ENCODE measurements at regions not wholly inside any gene's neighbourhood (a gene's known extent, or its start where the extent isn't known, plus 50 kb on each side); places are given as distances from the start of the nearest gene placed in this dataset.
"Not testable (repeated sequence)": the region's sequence is repeated elsewhere in the genome, so short reads cannot be mapped to it uniquely, and the experiment has no call there.

GRCh38 chr5:50564079-50564478 is 102.4 kb upstream of the PARP8 start:
- Mint-ChIP-seq H3K36me3 (peaks cover 0 to 8% (median 0%) of the 10 kb centered on the region in 3 donors), H3K27ac (peak overlapping the region in 7 of 10 donors; percentile 15 to 85 (median 73)), H3K9me3 (peaks cover 2 to 18% (median 12%) of the 10 kb centered on the region in 9 donors), H3K4me1 (peaks cover 10 to 44% (median 32%) of the 10 kb centered on the region in 4 donors), H3K27me3 (no peaks in the 10 kb centered on the region), H3K4me3 (peak overlapping the region in 7 of 10 donors; percentile 12 to 60 (median 34))
- DNase-seq (peak in 5 of 10 donors; percentile 1 to 38 (median 20)), ATAC-seq (peak; percentile 88 to 91)
- POLR2A ChIA-PET: no interaction called here

- H3K36me3 Mint-ChIP-seq: peaks cover 0 to 8% (median 0%) of the 10 kb centered on the region in 3 donors
Measured at GRCh38 chr5:50564558-50564957, 101.9 kb upstream of the PARP8 start.

GRCh38 chr5:50574121-50574520 is 92.3 kb upstream of the PARP8 start:
- Mint-ChIP-seq H3K27ac (peak overlapping the region in 7 of 10 donors; percentile 4 to 67 (median 43)), H3K27me3 (no peaks in the 10 kb centered on the region), H3K4me1 (peaks cover 3 to 31% (median 22%) of the 10 kb centered on the region in 4 donors), H3K9me3 (peaks cover 0 to 7% (median 0%) of the 10 kb centered on the region in 9 donors), H3K4me3 (peak overlapping the region; percentile 10 to 68 (median 47)), H3K36me3 (peaks cover 0 to 4% (median 0%) of the 10 kb centered on the region in 3 donors)
- POLR2A ChIA-PET: interaction anchor here (1.0 kb wide), 2 partner anchors 14 to 94 kb away, joined by 4 to 5 read pairs; no protein-coding TSS in a partner anchor
- DNase-seq (no peak), ATAC-seq (no peak)

More at GRCh38 chr5:50564558-50564957, 101.9 kb upstream of the PARP8 start:
- ATAC-seq (no peak), DNase-seq (no peak)
- Mint-ChIP-seq H3K4me1 (peaks cover 8 to 44% (median 29%) of the 10 kb centered on the region in 4 donors), H3K27ac (peak overlapping the region in 4 of 10 donors; percentile 45 to 85 (median 77)), H3K9me3 (peaks cover 2 to 18% (median 12%) of the 10 kb centered on the region in 9 donors), H3K27me3 (no peaks in the 10 kb centered on the region), H3K4me3 (peak overlapping the region in 3 of 10 donors; percentile 24 to 49 (median 48))
- POLR2A ChIA-PET: no interaction called here

GRCh38 chr5:50575740-50576139 is 90.7 kb upstream of the PARP8 start:
- H3K36me3 Mint-ChIP-seq: peaks cover 0 to 4% (median 0%) of the 10 kb centered on the region in 3 donors
- POLR2A ChIA-PET: no interaction called here
- DNase-seq: no peak
- peak overlapping the region in 6 of 10 donors; percentile 1 to 41 (median 21) for H3K4me3 Mint-ChIP-seq
- peak overlapping the region in 3 of 10 donors; percentile 4 to 49 (median 13) for H3K27ac Mint-ChIP-seq
- ATAC-seq: no peak
- peaks cover 0 to 5% (median 0%) of the 10 kb centered on the region in 9 donors for H3K9me3 Mint-ChIP-seq
- peaks cover 4 to 31% (median 22%) of the 10 kb centered on the region in 4 donors for H3K4me1 Mint-ChIP-seq
- no peaks in the 10 kb centered on the region for H3K27me3 Mint-ChIP-seq

- Mint-ChIP-seq H3K4me1 (peaks cover 4 to 31% (median 22%) of the 10 kb centered on the region in 4 donors), H3K27ac (peak overlapping the region in 5 of 10 donors; percentile 1 to 49 (median 13)), H3K9me3 (peaks cover 0 to 5% (median 0%) of the 10 kb centered on the region in 9 donors), H3K27me3 (no peaks in the 10 kb centered on the region), H3K36me3 (peaks cover 0 to 4% (median under 1%) of the 10 kb centered on the region in 3 donors), H3K4me3 (peak overlapping the region in 1 of 10 donors; percentile 10)
- DNase-seq (no peak), ATAC-seq (no peak)
- POLR2A ChIA-PET: interaction anchor here (0.9 kb wide), 1 partner anchor 90 kb away, joined by 3 read pairs; the partner anchor contains the start of gene PARP8
Measured at GRCh38 chr5:50576265-50576664, 90.2 kb upstream of the PARP8 start.

- H3K27me3 Mint-ChIP-seq: no peaks in the 10 kb centered on the region
- DNase-seq (no peak), ATAC-seq (no peak)
- peaks cover 0 to 5% (median 0%) of the 10 kb centered on the region in 9 donors for H3K9me3 Mint-ChIP-seq
- H3K27ac Mint-ChIP-seq: peak overlapping the region in 5 of 10 donors; percentile 13 to 76 (median 46)
- POLR2A ChIA-PET: interaction anchor here (0.9 kb wide), 1 partner anchor 89 kb away, joined by 3 read pairs; the partner anchor contains the start of gene PARP8
- H3K4me3 Mint-ChIP-seq: no peak overlapping the region
- peaks cover 0 to 4% (median 3%) of the 10 kb centered on the region in 3 donors for H3K36me3 Mint-ChIP-seq
- peaks cover 4 to 30% (median 24%) of the 10 kb centered on the region in 4 donors for H3K4me1 Mint-ChIP-seq
Measured at GRCh38 chr5:50576686-50577256, 89.7 kb upstream of the PARP8 start.

GRCh38 chr5:50580506-50580905 is 85.9 kb upstream of the PARP8 start:
- ATAC-seq (no peak), DNase-seq (no peak)
- H3K36me3 Mint-ChIP-seq: peaks cover 0 to 4% (median 3%) of the 10 kb centered on the region in 3 donors
- POLR2A ChIA-PET: no interaction called here
- no peak overlapping the region for H3K27ac Mint-ChIP-seq
- peaks cover 4 to 30% (median 22%) of the 10 kb centered on the region in 4 donors for H3K4me1 Mint-ChIP-seq
- H3K9me3 Mint-ChIP-seq: peaks cover 0 to 5% (median 0%) of the 10 kb centered on the region in 9 donors
- H3K27me3 Mint-ChIP-seq: no peaks in the 10 kb centered on the region
- no peak overlapping the region for H3K4me3 Mint-ChIP-seq

- ATAC-seq, H3K27me3 Mint-ChIP-seq, POLR2A ChIA-PET, H3K27ac Mint-ChIP-seq, H3K36me3 Mint-ChIP-seq, H3K9me3 Mint-ChIP-seq, H3K4me3 Mint-ChIP-seq, DNase-seq: not testable (repeated sequence)
- H3K4me1 Mint-ChIP-seq: peaks cover 4 to 17% (median 10%) of the 10 kb centered on the region in 4 donors
Measured at GRCh38 chr5:50581845-50582244, 84.6 kb upstream of the PARP8 start.

GRCh38 chr5:50582699-50583098 is 83.7 kb upstream of the PARP8 start:
- Mint-ChIP-seq H3K27me3 (no peaks in the 10 kb centered on the region), H3K27ac (no peak overlapping the region), H3K36me3 (peaks cover 0 to 4% (median 3%) of the 10 kb centered on the region in 3 donors), H3K9me3 (peaks cover 0 to 5% (median 0%) of the 10 kb centered on the region in 9 donors), H3K4me3 (no peak overlapping the region), H3K4me1 (peaks cover 1 to 12% (median 8%) of the 10 kb centered on the region in 4 donors)
- DNase-seq: no peak
- POLR2A ChIA-PET: no interaction called here
- no peak for ATAC-seq

- ATAC-seq (no peak), DNase-seq (no peak)
- H3K27ac Mint-ChIP-seq: no peak overlapping the region
- POLR2A ChIA-PET: no interaction called here
- H3K4me3 Mint-ChIP-seq: no peak overlapping the region
- peaks cover 3 to 13% (median 5%) of the 10 kb centered on the region in 4 donors for H3K4me1 Mint-ChIP-seq
- peaks cover 0 to 5% (median 0%) of the 10 kb centered on the region in 9 donors for H3K9me3 Mint-ChIP-seq
- no peaks in the 10 kb centered on the region for H3K27me3 Mint-ChIP-seq
- H3K36me3 Mint-ChIP-seq: peaks cover 0 to 4% (median 3%) of the 10 kb centered on the region in 3 donors
Measured at GRCh38 chr5:50583621-50584020, 82.8 kb upstream of the PARP8 start.

GRCh38 chr5:50588471-50588870 is 78.0 kb upstream of the PARP8 start:
- POLR2A ChIA-PET: interaction anchor here (1.2 kb wide), 1 partner anchor 14 kb away, joined by 5 read pairs; no protein-coding TSS in a partner anchor
- peaks cover 20 to 45% (median 36%) of the 10 kb centered on the region in 4 donors for H3K4me1 Mint-ChIP-seq
- H3K4me3 Mint-ChIP-seq, H3K27ac Mint-ChIP-seq, DNase-seq, H3K9me3 Mint-ChIP-seq, H3K36me3 Mint-ChIP-seq, ATAC-seq, H3K27me3 Mint-ChIP-seq: not testable (repeated sequence)

- Mint-ChIP-seq H3K4me1 (peaks cover 26 to 52% (median 46%) of the 10 kb centered on the region in 4 donors), H3K4me3 (peak overlapping the region in 9 of 10 donors; percentile 43 to 64 (median 52)), H3K27ac (peak overlapping the region; percentile 7 to 92 (median 62))
- H3K36me3 Mint-ChIP-seq, POLR2A ChIA-PET, DNase-seq, ATAC-seq, H3K9me3 Mint-ChIP-seq, H3K27me3 Mint-ChIP-seq: not testable (repeated sequence)
Measured at GRCh38 chr5:50590444-50591189, 75.8 kb upstream of the PARP8 start.

Data from naive thymus-derived CD8-positive, alpha-beta T cell (primary cell).